AG04450 (cell line): ENCODE measurements at regions not wholly inside any gene's neighbourhood (a gene's known extent, or its start where the extent isn't known, plus 50 kb on each side); places are given as distances from the start of the nearest gene placed in this dataset.

Source experiments
- CTCF ChIA-PET: fragments of 300-600, 350-600 bp; formaldehyde crosslinking; extraction: SDS; loops from one replicate; lab custom pipeline; 2022; ENCODE audit warnings: antibody characterized with exemption, inconsistent platforms; lab: Charles Lee
- POLR2A ChIA-PET: fragments of 350-600 bp; formaldehyde crosslinking; extraction: SDS; loops from one replicate; lab custom pipeline; 2021; ENCODE audit warnings: antibody characterized with exemption, inconsistent platforms; lab: Yijun Ruan, JAX
- DNase-seq: peaks from one replicate; pipeline ENCODE4 v3.0.0-alpha.2; 2011; ENCODE audit warnings: low read depth, low spot score
- H3K27ac ChIP-seq: one replicate; pipeline ENCODE4 v1.5.1; 2012; ENCODE audit warnings: low read depth, low read length, control low read depth
- H3K27me3 ChIP-seq: one replicate; pipeline ENCODE4 v1.6.0; 2012; ENCODE audit warnings: low read length; ENCODE audit not compliant: control insufficient read depth, insufficient read depth
- H3K4me3 ChIP-seq: 2 replicates; pipeline ENCODE4 v1.5.1; 2011; ENCODE audit warnings: mild to moderate bottlenecking, low read depth, low read length, control low read depth
- H3K9me3 ChIP-seq: 2 replicates; pipeline ENCODE4 v1.5.1; 2012; ENCODE audit warnings: low read length; ENCODE audit not compliant: control insufficient read depth, insufficient read depth
- TF ChIP-seq, protein P1 (sequence below): IDR thresholded peaks from 2 replicates; pipeline ENCODE4 v1.5.1; 2011; ENCODE audit warnings: low read depth, low read length, control low read depth, inconsistent platforms

DNA sequence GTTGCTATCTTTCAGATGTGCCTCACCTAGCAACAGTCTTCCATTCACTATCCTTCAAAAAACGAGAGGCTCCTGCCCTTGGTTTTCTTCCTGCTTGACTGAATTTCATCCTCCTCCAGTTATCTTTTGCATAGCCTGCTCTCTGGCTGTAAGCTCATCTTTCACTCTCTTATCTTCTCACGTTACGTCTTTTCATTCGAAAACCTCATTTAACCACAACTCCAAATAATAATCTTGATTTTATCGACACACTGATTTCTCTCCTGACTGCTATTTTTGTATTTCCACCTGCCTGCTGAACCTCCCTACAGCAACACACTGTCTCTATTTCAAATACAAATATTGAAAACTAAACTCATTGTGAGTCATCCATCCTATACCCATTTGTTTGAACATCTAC is 230.7 kb upstream of the TMC3 start:
- H3K9me3 ChIP-seq = 0 out of 2 replicates have a peak, but pooled peaks cover 5% of the 10 kb centered on the region
- TF ChIP-seq, protein P1, sequence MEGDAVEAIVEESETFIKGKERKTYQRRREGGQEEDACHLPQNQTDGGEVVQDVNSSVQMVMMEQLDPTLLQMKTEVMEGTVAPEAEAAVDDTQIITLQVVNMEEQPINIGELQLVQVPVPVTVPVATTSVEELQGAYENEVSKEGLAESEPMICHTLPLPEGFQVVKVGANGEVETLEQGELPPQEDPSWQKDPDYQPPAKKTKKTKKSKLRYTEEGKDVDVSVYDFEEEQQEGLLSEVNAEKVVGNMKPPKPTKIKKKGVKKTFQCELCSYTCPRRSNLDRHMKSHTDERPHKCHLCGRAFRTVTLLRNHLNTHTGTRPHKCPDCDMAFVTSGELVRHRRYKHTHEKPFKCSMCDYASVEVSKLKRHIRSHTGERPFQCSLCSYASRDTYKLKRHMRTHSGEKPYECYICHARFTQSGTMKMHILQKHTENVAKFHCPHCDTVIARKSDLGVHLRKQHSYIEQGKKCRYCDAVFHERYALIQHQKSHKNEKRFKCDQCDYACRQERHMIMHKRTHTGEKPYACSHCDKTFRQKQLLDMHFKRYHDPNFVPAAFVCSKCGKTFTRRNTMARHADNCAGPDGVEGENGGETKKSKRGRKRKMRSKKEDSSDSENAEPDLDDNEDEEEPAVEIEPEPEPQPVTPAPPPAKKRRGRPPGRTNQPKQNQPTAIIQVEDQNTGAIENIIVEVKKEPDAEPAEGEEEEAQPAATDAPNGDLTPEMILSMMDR = no peak
- no peak overlapping the region for H3K27ac ChIP-seq
- CTCF ChIA-PET = no interaction called here
- no peak for DNase-seq
- H3K4me3 ChIP-seq = no peak overlapping the region
- POLR2A ChIA-PET = no interaction called here
- no peaks in the 10 kb centered on the region for H3K27me3 ChIP-seq

DNA sequence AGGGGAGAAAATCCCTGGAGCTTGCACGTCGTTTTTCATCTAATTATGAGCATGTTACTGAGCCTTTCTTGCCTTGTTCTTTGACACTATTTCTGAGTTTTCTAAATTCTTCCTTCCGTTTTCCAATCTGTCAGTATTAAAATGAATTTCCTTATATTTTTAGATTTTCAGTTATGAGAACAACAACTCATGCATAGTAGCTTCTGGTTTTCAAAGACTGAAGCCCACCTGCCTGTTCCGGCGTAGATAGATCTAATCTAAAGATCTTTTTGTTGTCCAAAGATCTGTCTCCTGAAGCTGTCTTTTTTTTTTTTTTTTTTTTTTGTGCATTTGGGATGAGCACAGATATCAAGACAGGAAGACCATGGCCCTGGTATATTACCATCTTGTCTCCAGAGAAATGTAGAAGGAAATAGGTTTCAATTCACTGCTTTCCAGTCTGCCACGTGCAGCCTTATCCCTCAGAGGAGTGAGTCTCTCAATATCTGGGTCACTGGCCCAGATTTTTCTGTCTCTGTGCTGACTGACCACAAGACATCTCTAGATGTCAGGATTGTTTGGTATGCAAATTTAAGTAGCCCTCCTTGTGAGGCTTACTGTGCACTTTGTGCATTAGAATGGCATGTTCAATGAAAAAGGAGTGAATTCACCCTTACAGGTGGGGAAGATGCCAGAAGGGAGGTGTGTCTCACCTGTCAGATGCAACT is 222.3 kb upstream of the TMC3 start:
- H3K9me3 ChIP-seq = 0 out of 2 replicates have a peak, but pooled peaks cover 5% of the 10 kb centered on the region
- H3K27ac ChIP-seq = no peak overlapping the region
- no peak for DNase-seq
- no peak overlapping the region for H3K4me3 ChIP-seq
- POLR2A ChIA-PET = no interaction called here
- no peaks in the 10 kb centered on the region for H3K27me3 ChIP-seq
- TF ChIP-seq, protein P1 = no peak
- CTCF ChIA-PET = no interaction called here

DNA sequence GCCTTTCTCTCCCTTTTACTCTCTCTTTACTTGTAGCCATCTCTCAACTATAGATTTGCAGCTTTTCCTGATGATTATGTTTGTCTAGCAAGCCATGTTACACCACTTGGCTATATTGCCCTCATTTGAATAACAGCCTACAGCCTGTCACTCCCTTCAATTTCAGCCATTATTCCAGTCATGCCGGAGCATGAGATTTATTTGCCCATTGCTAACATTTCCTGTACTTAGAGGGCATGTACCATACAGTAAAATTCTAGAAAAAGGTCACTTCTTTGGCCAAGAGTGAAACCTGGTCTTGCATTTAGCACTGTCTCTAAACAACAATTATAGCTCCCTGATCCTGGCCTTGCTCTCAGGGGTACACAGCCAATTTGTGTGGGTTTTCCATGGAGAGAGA is 221.7 kb upstream of the TMC3 start:
- ChIA-PET POLR2A (no interaction called here), CTCF (no interaction called here)
- H3K4me3 ChIP-seq = no peak overlapping the region
- no peaks in the 10 kb centered on the region for H3K9me3 ChIP-seq
- TF ChIP-seq, protein P1 = no peak
- no peaks in the 10 kb centered on the region for H3K27me3 ChIP-seq
- no peak overlapping the region for H3K27ac ChIP-seq
- no peak for DNase-seq

DNA sequence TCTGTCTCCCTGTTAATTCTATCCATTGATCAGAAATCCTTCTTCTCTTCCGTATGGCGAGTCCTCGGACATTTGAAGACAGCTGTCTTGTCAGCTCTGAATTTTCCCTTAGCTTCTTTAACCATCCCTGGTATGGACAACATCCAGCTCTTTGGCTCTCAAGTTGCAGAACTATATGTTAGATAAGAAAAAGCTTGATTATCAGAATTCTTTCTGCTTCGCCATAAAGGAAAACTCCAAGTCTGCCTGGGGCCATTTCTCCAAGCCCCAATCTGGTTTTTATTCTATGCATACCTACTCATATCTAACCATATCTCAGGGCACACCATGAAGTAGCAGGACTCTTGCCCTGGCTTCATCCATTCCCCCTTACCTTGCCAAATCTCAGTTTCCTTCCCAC is 215.7 kb upstream of the TMC3 start:
- ChIA-PET POLR2A (no interaction called here), CTCF (no interaction called here)
- no peak for DNase-seq
- Histone ChIP-seq H3K27ac (no peak overlapping the region), H3K27me3 (no peaks in the 10 kb centered on the region), H3K4me3 (no peak overlapping the region), H3K9me3 (no peaks in the 10 kb centered on the region)
- TF ChIP-seq, protein P1 = no peak

DNA sequence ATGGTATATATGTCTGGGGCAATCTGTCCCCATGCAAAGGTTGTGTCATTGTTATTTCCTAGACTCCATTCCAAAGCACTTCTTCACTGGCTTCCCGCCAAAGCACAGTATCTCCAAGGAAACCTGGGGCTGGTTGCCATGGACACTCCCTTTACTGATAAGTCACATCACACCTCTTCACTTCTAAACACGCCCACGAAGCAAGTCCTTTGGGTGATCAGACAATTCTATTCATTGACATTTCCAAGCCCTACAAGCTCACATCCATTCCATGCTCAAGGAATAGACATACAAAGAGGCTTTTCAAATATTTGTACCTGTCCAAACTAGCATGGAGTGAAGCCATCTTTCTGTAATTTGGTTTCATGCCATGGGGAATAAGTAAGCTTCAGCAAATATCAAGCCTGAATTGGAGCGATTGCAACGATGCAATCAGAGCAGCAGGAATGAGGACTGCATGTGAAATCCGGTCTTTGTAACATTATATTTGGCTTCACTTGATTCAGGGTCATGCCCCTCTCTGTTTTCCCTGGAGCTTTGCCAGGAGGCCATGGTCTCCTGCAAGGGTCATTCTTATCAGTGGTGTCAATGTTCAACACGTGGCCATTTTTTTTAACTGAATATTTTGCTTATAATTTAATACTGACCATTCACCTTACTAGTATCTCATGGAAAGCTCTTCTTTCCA is 201.6 kb upstream of the TMC3 start:
- no peak overlapping the region for H3K4me3 ChIP-seq
- ChIA-PET CTCF (no interaction called here), POLR2A (no interaction called here)
- H3K9me3 ChIP-seq = no peaks in the 10 kb centered on the region
- H3K27me3 ChIP-seq = no peaks in the 10 kb centered on the region
- DNase-seq = no peak
- H3K27ac ChIP-seq = no peak overlapping the region
- TF ChIP-seq, protein P1 = no peak
